ENCODE measurements at regions not wholly inside any gene's neighbourhood (a gene's known extent, or its start where the extent isn't known, plus 50 kb on each side); places are given as distances from the start of the nearest gene placed in this dataset.
"Not testable (repeated sequence)": the region's sequence is repeated elsewhere in the genome, so short reads cannot be mapped to it uniquely, and the experiment has no call there.

- Histone ChIP-seq H3K27me3 (no peaks in the 10 kb centered on the region), H3K36me3 (no peaks in the 10 kb centered on the region), H3K9me3 (no peaks in the 10 kb centered on the region), H3K4me1 (peaks cover 0 to 14% (median 3%) of the 10 kb centered on the region in 4 donors), H3K4me3 (no peak overlapping the region), H3K27ac (no peak overlapping the region)
- no peak for TF ChIP-seq EP300 (IDR thresholded peaks at IDR 0.05)
- no peak for TF ChIP-seq POLR2AphosphoS5 (IDR thresholded peaks at IDR 0.05)
- intact Hi-C loops (cut with DNase I): no loop called here
- WGBS, 2 donors: 17 to 68% methylated on average over 1 of the region's 1 CpG
- no peak for DNase-seq
Measured at GRCh38 chr11:103733889-103734288, 302.6 kb upstream of the DDI1 start.

GRCh38 chr11:103735497-103736032 lies 300.9 kb upstream of the DDI1 start:
- peaks cover 0 to 14% (median 3%) of the 10 kb centered on the region in 4 donors for H3K4me1 ChIP-seq
- 76 to 85% methylated on average over 4 of the region's 4 CpGs for WGBS, 2 donors
- intact Hi-C loops (cut with DNase I): no loop called here

GRCh38 chr11:103736315-103737036 lies 300.0 kb upstream of the DDI1 start:
- H3K9me3 ChIP-seq: no peaks in the 10 kb centered on the region
- no peak for TF ChIP-seq POLR2A (IDR thresholded peaks at IDR 0.05)
- no peak for TF ChIP-seq CTCF (IDR thresholded peaks at IDR 0.05)
- no peak overlapping the region for H3K27ac ChIP-seq
- intact Hi-C loops (cut with DNase I): no loop called here
- 91 to 92% methylated on average over 4 of the region's 4 CpGs for WGBS, 2 donors
- no peak overlapping the region for H3K4me3 ChIP-seq
- DNase-seq: no peak
- no peaks in the 10 kb centered on the region for H3K36me3 ChIP-seq
- H3K27me3 ChIP-seq: no peaks in the 10 kb centered on the region
- H3K4me1 ChIP-seq: peaks cover 0 to 14% (median 3%) of the 10 kb centered on the region in 4 donors

More at GRCh38 chr11:103735497-103736032, 300.9 kb upstream of the DDI1 start:
- no peak for DNase-seq
- Histone ChIP-seq H3K9me3 (no peaks in the 10 kb centered on the region), H3K27me3 (no peaks in the 10 kb centered on the region), H3K36me3 (no peaks in the 10 kb centered on the region), H3K27ac (no peak overlapping the region), H3K4me3 (no peak overlapping the region)
- no peak for TF ChIP-seq POLR2AphosphoS5 (IDR thresholded peaks at IDR 0.05)
- TF ChIP-seq EP300 (IDR thresholded peaks at IDR 0.05): no peak

- no peak for TF ChIP-seq POLR2A (IDR thresholded peaks at IDR 0.05)
- no peak for TF ChIP-seq CTCF (IDR thresholded peaks at IDR 0.05)
- TF ChIP-seq POLR2AphosphoS5 (IDR thresholded peaks at IDR 0.05): no peak
- TF ChIP-seq EP300 (IDR thresholded peaks at IDR 0.05): no peak
- H3K36me3 ChIP-seq: no peaks in the 10 kb centered on the region
- WGBS, 2 donors: 74 to 75% methylated on average over 4 of the region's 4 CpGs
- intact Hi-C loops (cut with DNase I): no loop called here
- H3K4me1 ChIP-seq: peaks cover 0 to 14% (median 3%) of the 10 kb centered on the region in 4 donors
- H3K9me3 ChIP-seq: no peaks in the 10 kb centered on the region
- no peak overlapping the region for H3K4me3 ChIP-seq
- no peak overlapping the region for H3K27ac ChIP-seq
- H3K27me3 ChIP-seq: no peaks in the 10 kb centered on the region
- DNase-seq: no peak
Measured at GRCh38 chr11:103737037-103737622, 299.3 kb upstream of the DDI1 start.

- intact Hi-C loops (cut with DNase I): no loop called here
- H3K27ac ChIP-seq: no peak overlapping the region
- no peak for TF ChIP-seq POLR2AphosphoS5 (IDR thresholded peaks at IDR 0.05)
- TF ChIP-seq POLR2A (IDR thresholded peaks at IDR 0.05): no peak
- TF ChIP-seq EP300 (IDR thresholded peaks at IDR 0.05): no peak
- TF ChIP-seq CTCF (IDR thresholded peaks at IDR 0.05): no peak
- WGBS, 2 donors: 72 to 91% methylated on average over 3 of the region's 3 CpGs
- H3K9me3 ChIP-seq: no peaks in the 10 kb centered on the region
- no peaks in the 10 kb centered on the region for H3K36me3 ChIP-seq
- no peak for DNase-seq
- no peaks in the 10 kb centered on the region for H3K27me3 ChIP-seq
- H3K4me1 ChIP-seq: peaks cover 0 to 14% (median 3%) of the 10 kb centered on the region in 4 donors
- H3K4me3 ChIP-seq: no peak overlapping the region
Measured at GRCh38 chr11:103737747-103738146, 298.7 kb upstream of the DDI1 start.

GRCh38 chr11:103739074-103739796 lies 297.2 kb upstream of the DDI1 start:
- H3K9me3 ChIP-seq; H3K27me3 ChIP-seq; H3K27ac ChIP-seq; DNase-seq; H3K36me3 ChIP-seq; intact Hi-C loops (cut with DNase I); H3K4me3 ChIP-seq: not testable (repeated sequence)
- WGBS, 2 donors: 11 to 56% methylated on average over 18 of the region's 18 CpGs
- peaks cover 0 to 14% (median 3%) of the 10 kb centered on the region in 4 donors for H3K4me1 ChIP-seq
